ENCODE measurements at regions not wholly inside any gene's neighbourhood (a gene's known extent, or its start where the extent isn't known, plus 50 kb on each side); places are given as distances from the start of the nearest gene placed in this dataset.

DNA sequence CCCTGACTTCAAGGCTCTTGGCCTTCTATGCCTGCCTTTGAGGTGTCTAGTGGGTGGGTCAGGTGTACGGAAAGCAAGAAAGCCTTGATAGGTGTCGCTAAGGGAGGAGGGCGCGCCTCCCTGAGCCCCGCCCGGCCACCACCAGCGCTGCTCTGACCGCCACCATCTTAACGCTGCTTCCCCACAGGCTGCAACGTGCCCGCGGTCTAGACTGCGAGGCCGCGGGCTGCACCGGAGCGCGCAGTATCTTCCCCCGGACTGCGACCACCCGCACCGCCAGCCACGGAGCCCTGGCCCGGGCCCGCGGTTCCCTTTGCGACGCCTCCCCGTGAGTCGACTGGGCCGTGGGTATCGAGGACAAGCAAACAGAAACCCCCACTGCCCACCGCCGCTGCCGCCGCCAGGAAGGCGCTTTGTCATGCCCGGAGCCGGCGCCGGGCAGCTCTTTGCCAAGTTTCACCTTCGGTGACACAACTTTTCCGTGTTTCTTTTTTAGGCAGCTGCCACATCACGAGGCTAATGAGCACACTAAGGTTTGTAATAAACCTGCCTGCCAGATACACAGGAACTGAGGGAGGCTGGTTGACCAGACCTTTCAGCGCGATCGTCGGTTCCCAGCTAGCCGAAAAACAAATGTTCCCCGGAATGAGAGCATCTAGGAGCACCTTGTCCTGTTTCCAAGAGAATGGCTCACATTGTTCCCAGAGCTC, 335.8 kb upstream of the F9 start:
- no peaks in the 10 kb centered on the region for H3K4me1 ChIP-seq (ENCODE audit: control insufficient read depth in 1 of 2, insufficient read depth in 2 of 2, low read length in 2 of 2)
- H2AFZ ChIP-seq (ENCODE audit: low read depth, low read length, poor library complexity, severe bottlenecking): no peak overlapping the region
- TF ChIP-seq TCF7L2 (IDR thresholded peaks at IDR 0.05; ENCODE audit: borderline replicate concordance, extremely low read depth, insufficient read depth, insufficient read length): no peak
- TF ChIP-seq RAD21 (IDR thresholded peaks at IDR 0.05; ENCODE audit: low read depth): no peak
- H3K27me3 ChIP-seq (ENCODE audit: insufficient read depth, low read length): no peaks in the 10 kb centered on the region
- H3K4me2 ChIP-seq (ENCODE audit: low read length): no peak overlapping the region
- H3K27ac ChIP-seq (ENCODE audit: low read depth, low read length): no peak overlapping the region
- CTCF ChIA-PET: no interaction called here
- no peaks in the 10 kb centered on the region for H3K9me2 ChIP-seq (ENCODE audit: insufficient read depth)
- POLR2A ChIA-PET: no interaction called here
- no peaks in the 10 kb centered on the region for H4K20me1 ChIP-seq (ENCODE audit: insufficient read depth)
- no peaks in the 10 kb centered on the region for H3K36me3 ChIP-seq (ENCODE audit: control insufficient read depth in 1 of 2, insufficient read depth in 2 of 2, low read length in 2 of 2)
- BruUV-seq (replicated peaks): no TSS peak
- no peak for ATAC-seq
- no peaks in the 10 kb centered on the region for H3K9me3 ChIP-seq (ENCODE audit: control insufficient read depth in 1 of 2, insufficient read depth in 1 of 2, low read depth in 1 of 2, low read length in 2 of 2)
- intact Hi-C loops (cut with micrococcal nuclease): no loop called here
- DNase-seq (ENCODE audit: low read depth, low spot score): no peak
- H3K79me2 ChIP-seq (ENCODE audit: insufficient read depth, low read length): no peaks in the 10 kb centered on the region
- H3K4me3 ChIP-seq (replicated peaks in 1 of 2; ENCODE audit: low read depth in 1 of 2, low read length in 2 of 2): no peak overlapping the region
- RAD21 ChIA-PET (ENCODE audit: low non-redundant PET in 1 of 2, low total read pairs in 2 of 2, uncharacterized antibody in 2 of 2, unreplicated experiment in 2 of 2): no interaction called here
- H3K9ac ChIP-seq (ENCODE audit: low read length): no peak overlapping the region

DNA sequence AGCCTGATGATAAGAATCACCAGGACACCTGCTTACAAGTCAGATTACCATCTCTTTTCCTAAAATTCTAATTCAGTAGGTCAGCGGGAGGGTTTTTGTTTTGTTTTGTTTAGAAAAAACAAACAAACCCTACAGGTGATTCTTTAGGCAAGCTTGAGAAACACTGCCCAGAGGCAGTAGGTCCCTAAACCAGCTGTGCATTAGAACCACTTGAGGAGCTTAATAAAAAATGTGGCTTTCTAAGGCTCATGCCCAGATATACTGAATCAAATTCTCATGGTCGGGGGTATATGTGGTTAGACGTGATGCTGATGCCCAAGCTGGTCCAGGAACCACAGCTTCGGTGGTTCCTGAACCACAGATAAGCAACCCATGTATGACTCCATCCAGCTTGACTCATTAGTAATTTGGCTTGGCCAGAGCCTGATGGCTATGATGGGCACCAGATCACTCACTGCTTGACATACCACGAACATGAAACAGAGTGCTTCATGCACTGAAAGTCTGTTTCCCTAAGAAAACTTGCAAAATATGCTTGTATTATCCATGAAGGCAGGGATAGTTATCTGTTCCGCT, 338.1 kb upstream of the F9 start:
- Histone ChIP-seq H3K9me2 (ENCODE audit: insufficient read depth) (no peaks in the 10 kb centered on the region), H3K36me3 (ENCODE audit: control insufficient read depth in 1 of 2, insufficient read depth in 2 of 2, low read length in 2 of 2) (no peaks in the 10 kb centered on the region), H4K20me1 (ENCODE audit: insufficient read depth) (no peaks in the 10 kb centered on the region), H3K4me2 (ENCODE audit: low read length) (no peak overlapping the region), H3K4me1 (ENCODE audit: control insufficient read depth in 1 of 2, insufficient read depth in 2 of 2, low read length in 2 of 2) (no peaks in the 10 kb centered on the region), H2AFZ (ENCODE audit: low read depth, low read length, poor library complexity, severe bottlenecking) (no peak overlapping the region), H3K9ac (ENCODE audit: low read length) (no peak overlapping the region), H3K27ac (ENCODE audit: low read depth, low read length) (no peak overlapping the region), H3K9me3 (ENCODE audit: control insufficient read depth in 1 of 2, insufficient read depth in 1 of 2, low read depth in 1 of 2, low read length in 2 of 2) (no peaks in the 10 kb centered on the region), H3K79me2 (ENCODE audit: insufficient read depth, low read length) (no peaks in the 10 kb centered on the region), H3K27me3 (ENCODE audit: insufficient read depth, low read length) (no peaks in the 10 kb centered on the region), H3K4me3 (replicated peaks in 1 of 2; ENCODE audit: low read depth in 1 of 2, low read length in 2 of 2) (no peak overlapping the region)
- ChIA-PET RAD21 (ENCODE audit: low non-redundant PET in 1 of 2, low total read pairs in 2 of 2, uncharacterized antibody in 2 of 2, unreplicated experiment in 2 of 2) (no interaction called here), POLR2A (no interaction called here), CTCF (no interaction called here)
- ATAC-seq (no peak), DNase-seq (ENCODE audit: low read depth, low spot score) (no peak)
- BruUV-seq (replicated peaks): no TSS peak
- intact Hi-C loops (cut with micrococcal nuclease): no loop called here
- no peak for TF ChIP-seq RAD21 (IDR thresholded peaks at IDR 0.05; ENCODE audit: low read depth)
- no peak for TF ChIP-seq EZH2 (IDR thresholded peaks at IDR 0.05)
- no peak for TF ChIP-seq SRF (IDR thresholded peaks at IDR 0.05; ENCODE audit: low read depth)
- TF ChIP-seq, protein P1, sequence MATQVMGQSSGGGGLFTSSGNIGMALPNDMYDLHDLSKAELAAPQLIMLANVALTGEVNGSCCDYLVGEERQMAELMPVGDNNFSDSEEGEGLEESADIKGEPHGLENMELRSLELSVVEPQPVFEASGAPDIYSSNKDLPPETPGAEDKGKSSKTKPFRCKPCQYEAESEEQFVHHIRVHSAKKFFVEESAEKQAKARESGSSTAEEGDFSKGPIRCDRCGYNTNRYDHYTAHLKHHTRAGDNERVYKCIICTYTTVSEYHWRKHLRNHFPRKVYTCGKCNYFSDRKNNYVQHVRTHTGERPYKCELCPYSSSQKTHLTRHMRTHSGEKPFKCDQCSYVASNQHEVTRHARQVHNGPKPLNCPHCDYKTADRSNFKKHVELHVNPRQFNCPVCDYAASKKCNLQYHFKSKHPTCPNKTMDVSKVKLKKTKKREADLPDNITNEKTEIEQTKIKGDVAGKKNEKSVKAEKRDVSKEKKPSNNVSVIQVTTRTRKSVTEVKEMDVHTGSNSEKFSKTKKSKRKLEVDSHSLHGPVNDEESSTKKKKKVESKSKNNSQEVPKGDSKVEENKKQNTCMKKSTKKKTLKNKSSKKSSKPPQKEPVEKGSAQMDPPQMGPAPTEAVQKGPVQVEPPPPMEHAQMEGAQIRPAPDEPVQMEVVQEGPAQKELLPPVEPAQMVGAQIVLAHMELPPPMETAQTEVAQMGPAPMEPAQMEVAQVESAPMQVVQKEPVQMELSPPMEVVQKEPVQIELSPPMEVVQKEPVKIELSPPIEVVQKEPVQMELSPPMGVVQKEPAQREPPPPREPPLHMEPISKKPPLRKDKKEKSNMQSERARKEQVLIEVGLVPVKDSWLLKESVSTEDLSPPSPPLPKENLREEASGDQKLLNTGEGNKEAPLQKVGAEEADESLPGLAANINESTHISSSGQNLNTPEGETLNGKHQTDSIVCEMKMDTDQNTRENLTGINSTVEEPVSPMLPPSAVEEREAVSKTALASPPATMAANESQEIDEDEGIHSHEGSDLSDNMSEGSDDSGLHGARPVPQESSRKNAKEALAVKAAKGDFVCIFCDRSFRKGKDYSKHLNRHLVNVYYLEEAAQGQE (IDR thresholded peaks at IDR 0.05; ENCODE audit: low read depth): no peak
- TF ChIP-seq EGR1 (IDR thresholded peaks at IDR 0.05; ENCODE audit: low read depth): no peak
- TF ChIP-seq POLR2A (IDR thresholded peaks at IDR 0.05; ENCODE audit: borderline replicate concordance, extremely low read depth, insufficient read depth, insufficient read length): no peak
- no peak for TF ChIP-seq ATF3 (IDR thresholded peaks at IDR 0.05)
- no peak for TF ChIP-seq SP1 (IDR thresholded peaks at IDR 0.05; ENCODE audit: low read depth)
- TF ChIP-seq SIN3A (IDR thresholded peaks at IDR 0.05; ENCODE audit: low read depth): no peak
- TF ChIP-seq, protein P2, sequence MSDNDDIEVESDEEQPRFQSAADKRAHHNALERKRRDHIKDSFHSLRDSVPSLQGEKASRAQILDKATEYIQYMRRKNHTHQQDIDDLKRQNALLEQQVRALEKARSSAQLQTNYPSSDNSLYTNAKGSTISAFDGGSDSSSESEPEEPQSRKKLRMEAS (IDR thresholded peaks at IDR 0.05): no peak
- no peak for TF ChIP-seq ZNF274 (IDR thresholded peaks at IDR 0.05; ENCODE audit: low read depth, low read length)
- TF ChIP-seq ZBTB33 (IDR thresholded peaks at IDR 0.05; ENCODE audit: extremely low read depth, insufficient replicate concordance, low read length): no peak
- TF ChIP-seq TCF7L2 (IDR thresholded peaks at IDR 0.05; ENCODE audit: borderline replicate concordance, extremely low read depth, insufficient read depth, insufficient read length): no peak
- TF ChIP-seq JUND (IDR thresholded peaks at IDR 0.05): no peak

Measured in HCT116 (cell line).